HG03135 (cell line): ENCODE measurements at regions not wholly inside any gene's neighbourhood (a gene's known extent, or its start where the extent isn't known, plus 50 kb on each side); places are given as distances from the start of the nearest gene placed in this dataset.
"Not testable (repeated sequence)": the region's sequence is repeated elsewhere in the genome, so short reads cannot be mapped to it uniquely, and the experiment has no call there.

ENCODE experiments used
- ATAC-seq: cut with Tn5 transposase; IDR thresholded peaks from one replicate; pipeline ENCODE4 v1.9.1; 2021; ENCODE audit warnings: mild to moderate bottlenecking, moderate library complexity; ENCODE audit not compliant: unreplicated experiment

GRCh38 chr7:112669306-112669705 is 120.9 kb downstream of the TMEM168 start:
- ATAC-seq = no peak

GRCh38 chr7:112670193-112670592 is 120.0 kb downstream of the TMEM168 start:
- ATAC-seq = no peak

- no peak for ATAC-seq
These were observed 111.6 kb downstream of the TMEM168 start for GRCh38 chr7:112678626-112679025.

GRCh38 chr7:112689466-112690177 is 100.6 kb downstream of the TMEM168 start:
- not testable (repeated sequence) for ATAC-seq

- no peak for ATAC-seq
These were observed 97.9 kb downstream of the TMEM168 start for GRCh38 chr7:112692333-112692732.

- ATAC-seq = not testable (repeated sequence)
These were observed 93.0 kb downstream of the TMEM168 start for GRCh38 chr7:112697211-112697610.

GRCh38 chr7:112699725-112700513 is 90.3 kb downstream of the TMEM168 start:
- no peak for ATAC-seq

GRCh38 chr7:112701456-112701855 is 88.7 kb downstream of the TMEM168 start:
- no peak for ATAC-seq

- no peak for ATAC-seq
These were observed 82.5 kb downstream of the TMEM168 start for GRCh38 chr7:112707655-112708054.

- ATAC-seq = no peak
These were observed 82.0 kb downstream of the TMEM168 start for GRCh38 chr7:112708236-112708635.
